Neural progenitor cell (in vitro differentiated cells): ENCODE measurements at regions not wholly inside any gene's neighbourhood (a gene's known extent, or its start where the extent isn't known, plus 50 kb on each side); places are given as distances from the start of the nearest gene placed in this dataset.
A peak's percentile ranks its signal among the peaks of the same experiment; 100 is the strongest.
"Not testable (repeated sequence)": the region's sequence is repeated elsewhere in the genome, so short reads cannot be mapped to it uniquely, and the experiment has no call there.

Experiments used
- DNase-seq: peaks from one replicate; pipeline ENCODE4 v3.0.0-alpha.2; 2016; ENCODE audit warnings: low spot score
- H2AFZ ChIP-seq: fragments of 200-600 bp; sonication (generic); replicated peaks from 2 replicates; pipeline ENCODE4 v1.6.1; 2016; ENCODE audit warnings: antibody characterized with exemption
- H3F3A ChIP-seq: fragments of 200-600 bp; sonication (generic); 2 replicates; pipeline ENCODE4 v1.6.1; 2016; ENCODE audit warnings: antibody characterized with exemption, low read depth
- H3K27ac ChIP-seq: fragments of 200-600 bp; sonication (generic); 2 replicates; pipeline ENCODE4 v1.5.1; 2016; ENCODE audit warnings: mild to moderate bottlenecking
- H3K27me3 ChIP-seq: fragments of 200-600 bp; sonication (generic); 2 replicates; pipeline ENCODE4 v1.6.1; 2016; ENCODE audit warnings: mild to moderate bottlenecking, moderate library complexity
- H3K36me3 ChIP-seq: fragments of 200-600 bp; sonication (generic); 2 replicates; pipeline ENCODE4 v1.5.1; 2016
- H3K4me1 ChIP-seq: fragments of 200-600 bp; sonication (generic); 2 replicates; pipeline ENCODE4 v1.6.1; 2016; ENCODE audit warnings: mixed run types
- H3K4me2 ChIP-seq: fragments of 200-600 bp; sonication (generic); 2 replicates; pipeline ENCODE4 v1.6.1; 2016
- H3K4me3 ChIP-seq: fragments of 200-600 bp; sonication (generic); 2 replicates; pipeline ENCODE4 v1.5.1; 2016
- H3K79me2 ChIP-seq: fragments of 200-600 bp; sonication (generic); 2 replicates; pipeline ENCODE4 v1.6.1; 2016; ENCODE audit warnings: low read depth
- H3K9ac ChIP-seq: fragments of 200-600 bp; sonication (generic); 2 replicates; pipeline ENCODE4 v1.6.1; 2016
- H3K9me3 ChIP-seq: fragments of 200-600 bp; sonication (generic); 2 replicates; pipeline ENCODE4 v1.5.1; 2016; ENCODE audit warnings: low read depth
- H4K20me1 ChIP-seq: fragments of 200-600 bp; sonication (generic); 2 replicates; pipeline ENCODE4 v1.6.1; 2016; ENCODE audit warnings: low read depth
- H3K27ac Mint-ChIP-seq: 3 replicates; pipeline ENCODE4 v1.8.0; 2021; ENCODE audit warnings: mixed read lengths
- H3K27me3 Mint-ChIP-seq: 2 replicates; pipeline ENCODE4 v1.8.0; 2022; ENCODE audit warnings: low read depth, mild to moderate bottlenecking, inconsistent platforms, moderate library complexity, mixed read lengths; ENCODE audit not compliant: insufficient read depth
- H3K36me3 Mint-ChIP-seq: 3 replicates; pipeline ENCODE4 v1.8.0; 2021; ENCODE audit warnings: mixed read lengths
- H3K4me1 Mint-ChIP-seq: 3 replicates; pipeline ENCODE4 v1.8.0; 2021; ENCODE audit warnings: mixed read lengths
- H3K4me3 Mint-ChIP-seq: 3 replicates; pipeline ENCODE4 v1.8.0; 2021; ENCODE audit warnings: mild to moderate bottlenecking, moderate library complexity, mixed read lengths
- H3K9me3 Mint-ChIP-seq: 3 replicates; pipeline ENCODE4 v1.8.0; 2020; ENCODE audit warnings: mixed read lengths
- EZH2 ChIP-seq: fragments of 200-600 bp; sonication (generic); IDR thresholded peaks from 2 replicates; pipeline ENCODE4 v1.6.1; 2017; ENCODE audit warnings: antibody characterized with exemption, mild to moderate bottlenecking, moderate library complexity
- EZH2phosphoT487 ChIP-seq: fragments of 200-600 bp; sonication (generic); IDR thresholded peaks from 2 replicates; pipeline ENCODE4 v1.6.1; 2017; ENCODE audit warnings: antibody characterized with exemption
- TF ChIP-seq, protein P1 (sequence below): fragments of 200-600 bp; sonication (generic); IDR thresholded peaks from 2 replicates; pipeline ENCODE4 v1.5.1; 2017; ENCODE audit warnings: antibody characterized with exemption, mild to moderate bottlenecking

DNA sequence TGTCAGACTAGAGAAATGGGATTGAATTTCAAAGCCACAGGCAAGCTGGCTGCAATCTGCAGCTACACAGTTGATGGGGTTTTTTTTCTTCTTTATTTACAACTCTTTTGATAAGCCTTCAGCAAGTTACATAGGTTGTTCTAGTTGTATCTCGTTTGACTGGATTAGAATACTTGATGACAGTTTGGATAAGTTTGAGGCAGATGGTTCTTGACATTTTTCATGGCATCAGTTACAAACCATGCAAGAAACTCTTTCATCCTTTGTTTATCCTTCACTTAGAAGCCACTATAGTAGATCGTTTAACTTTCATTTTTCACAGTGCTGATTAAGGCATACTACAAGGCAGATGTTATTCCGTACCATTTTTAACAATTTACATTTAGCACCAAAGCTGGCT, 238.9 kb downstream of the TOX3 start:
- no peaks in the 10 kb centered on the region for H3K9me3 Mint-ChIP-seq
- H3K36me3 ChIP-seq, result no peaks in the 10 kb centered on the region
- no peak for TF ChIP-seq EZH2
- TF ChIP-seq, protein P1, sequence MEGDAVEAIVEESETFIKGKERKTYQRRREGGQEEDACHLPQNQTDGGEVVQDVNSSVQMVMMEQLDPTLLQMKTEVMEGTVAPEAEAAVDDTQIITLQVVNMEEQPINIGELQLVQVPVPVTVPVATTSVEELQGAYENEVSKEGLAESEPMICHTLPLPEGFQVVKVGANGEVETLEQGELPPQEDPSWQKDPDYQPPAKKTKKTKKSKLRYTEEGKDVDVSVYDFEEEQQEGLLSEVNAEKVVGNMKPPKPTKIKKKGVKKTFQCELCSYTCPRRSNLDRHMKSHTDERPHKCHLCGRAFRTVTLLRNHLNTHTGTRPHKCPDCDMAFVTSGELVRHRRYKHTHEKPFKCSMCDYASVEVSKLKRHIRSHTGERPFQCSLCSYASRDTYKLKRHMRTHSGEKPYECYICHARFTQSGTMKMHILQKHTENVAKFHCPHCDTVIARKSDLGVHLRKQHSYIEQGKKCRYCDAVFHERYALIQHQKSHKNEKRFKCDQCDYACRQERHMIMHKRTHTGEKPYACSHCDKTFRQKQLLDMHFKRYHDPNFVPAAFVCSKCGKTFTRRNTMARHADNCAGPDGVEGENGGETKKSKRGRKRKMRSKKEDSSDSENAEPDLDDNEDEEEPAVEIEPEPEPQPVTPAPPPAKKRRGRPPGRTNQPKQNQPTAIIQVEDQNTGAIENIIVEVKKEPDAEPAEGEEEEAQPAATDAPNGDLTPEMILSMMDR, result no peak

DNA sequence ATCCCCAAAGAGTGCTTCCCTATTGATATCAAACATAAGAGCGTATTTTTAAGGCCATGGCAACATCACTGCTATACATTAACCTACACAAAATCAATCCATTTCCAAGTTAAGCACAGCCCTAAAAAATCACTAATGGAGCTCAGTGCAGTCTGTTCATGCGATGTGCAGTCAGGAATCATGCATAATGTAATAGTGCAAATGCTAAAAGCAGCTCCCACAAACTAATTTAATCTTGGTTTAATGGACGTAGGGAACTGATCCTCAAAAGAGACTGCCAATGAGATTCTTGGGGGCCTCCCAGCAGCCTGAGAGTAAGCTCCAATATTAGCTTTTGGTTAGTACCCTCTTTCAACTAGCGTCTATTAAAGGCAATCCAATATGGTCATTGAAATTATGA, 245.9 kb downstream of the TOX3 start:
- no peak overlapping the region for H3K4me2 ChIP-seq
- TF ChIP-seq, protein P1, result no peak
- TF ChIP-seq EZH2, result no peak
- no peak for TF ChIP-seq EZH2phosphoT487
- H3K9me3 ChIP-seq, result no peaks in the 10 kb centered on the region
- peak overlapping the region; percentile 37 for H2AFZ ChIP-seq
- no peaks in the 10 kb centered on the region for H3K79me2 ChIP-seq
- no peak for DNase-seq
- H3K4me3 Mint-ChIP-seq, result no peak overlapping the region
- H3K9ac ChIP-seq, result no peak overlapping the region
- no peak overlapping the region for H3K27ac Mint-ChIP-seq
- H3K9me3 Mint-ChIP-seq, result no peaks in the 10 kb centered on the region
- H3K27ac ChIP-seq, result no peak overlapping the region
- no peaks in the 10 kb centered on the region for H3K27me3 ChIP-seq
- no peaks in the 10 kb centered on the region for H3K36me3 Mint-ChIP-seq
- peaks cover 2% of the 10 kb centered on the region for H3K27me3 Mint-ChIP-seq
- no peaks in the 10 kb centered on the region for H3K4me1 ChIP-seq
- H4K20me1 ChIP-seq, result no peaks in the 10 kb centered on the region
- H3K36me3 ChIP-seq, result no peaks in the 10 kb centered on the region
- H3K4me1 Mint-ChIP-seq, result no peaks in the 10 kb centered on the region
- no peak overlapping the region for H3K4me3 ChIP-seq
- H3F3A ChIP-seq, result no peaks in the 10 kb centered on the region

More for the DNA sequence above, 238.9 kb downstream of the TOX3 start:
- no peaks in the 10 kb centered on the region for H4K20me1 ChIP-seq
- no peak overlapping the region for H3K9ac ChIP-seq
- H3K27ac ChIP-seq, result no peak overlapping the region
- no peak overlapping the region for H3K4me3 Mint-ChIP-seq
- H3K9me3 ChIP-seq, result no peaks in the 10 kb centered on the region
- no peak overlapping the region for H3K27ac Mint-ChIP-seq
- no peaks in the 10 kb centered on the region for H3K79me2 ChIP-seq
- H3K36me3 Mint-ChIP-seq, result no peaks in the 10 kb centered on the region
- peaks cover 3% of the 10 kb centered on the region for H3K27me3 Mint-ChIP-seq
- no peak overlapping the region for H3K4me3 ChIP-seq
- no peak overlapping the region for H2AFZ ChIP-seq
- no peak for DNase-seq
- peaks cover 25% of the 10 kb centered on the region for H3K4me1 Mint-ChIP-seq
- H3K4me2 ChIP-seq, result no peak overlapping the region
- peaks cover 25% of the 10 kb centered on the region for H3K4me1 ChIP-seq
- H3F3A ChIP-seq, result no peaks in the 10 kb centered on the region
- H3K27me3 ChIP-seq, result no peaks in the 10 kb centered on the region

DNA sequence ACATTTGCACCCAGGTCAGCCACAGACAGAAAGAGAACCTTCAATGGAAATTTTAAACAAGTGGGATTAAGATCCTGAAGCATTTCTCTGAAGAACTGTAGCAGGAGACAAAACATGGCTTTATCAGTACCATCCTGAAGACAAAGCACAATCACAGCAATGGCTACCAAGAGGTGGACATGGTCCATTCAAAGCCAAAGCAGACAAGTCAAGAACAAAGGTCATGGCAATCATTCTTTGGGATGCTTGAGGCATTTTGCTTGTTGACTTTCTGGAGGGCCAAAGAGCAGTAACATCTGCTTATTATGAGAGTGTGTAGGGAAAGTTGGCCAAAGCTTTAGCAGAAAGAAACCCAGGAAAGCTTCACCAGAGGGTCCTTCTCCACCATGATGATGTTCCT, 248.2 kb downstream of the TOX3 start:
- Mint-ChIP-seq H3K27ac (no peak overlapping the region), H3K4me1 (no peaks in the 10 kb centered on the region), H3K36me3 (no peaks in the 10 kb centered on the region), H3K9me3 (no peaks in the 10 kb centered on the region), H3K27me3 (peaks cover 2% of the 10 kb centered on the region), H3K4me3 (no peak overlapping the region)
- H3F3A ChIP-seq, result no peaks in the 10 kb centered on the region
- no peak for DNase-seq
- no peak overlapping the region for H3K9ac ChIP-seq
- H4K20me1 ChIP-seq, result no peaks in the 10 kb centered on the region
- no peak overlapping the region for H3K4me2 ChIP-seq
- no peaks in the 10 kb centered on the region for H3K4me1 ChIP-seq
- H3K27ac ChIP-seq, result no peak overlapping the region
- H3K36me3 ChIP-seq, result no peaks in the 10 kb centered on the region
- TF ChIP-seq EZH2phosphoT487 (no peak), EZH2 (no peak)
- TF ChIP-seq, protein P1, result no peak
- no peak overlapping the region for H3K4me3 ChIP-seq
- H3K9me3 ChIP-seq, result no peaks in the 10 kb centered on the region
- no peaks in the 10 kb centered on the region for H3K79me2 ChIP-seq
- no peaks in the 10 kb centered on the region for H3K27me3 ChIP-seq
- no peak overlapping the region for H2AFZ ChIP-seq

DNA sequence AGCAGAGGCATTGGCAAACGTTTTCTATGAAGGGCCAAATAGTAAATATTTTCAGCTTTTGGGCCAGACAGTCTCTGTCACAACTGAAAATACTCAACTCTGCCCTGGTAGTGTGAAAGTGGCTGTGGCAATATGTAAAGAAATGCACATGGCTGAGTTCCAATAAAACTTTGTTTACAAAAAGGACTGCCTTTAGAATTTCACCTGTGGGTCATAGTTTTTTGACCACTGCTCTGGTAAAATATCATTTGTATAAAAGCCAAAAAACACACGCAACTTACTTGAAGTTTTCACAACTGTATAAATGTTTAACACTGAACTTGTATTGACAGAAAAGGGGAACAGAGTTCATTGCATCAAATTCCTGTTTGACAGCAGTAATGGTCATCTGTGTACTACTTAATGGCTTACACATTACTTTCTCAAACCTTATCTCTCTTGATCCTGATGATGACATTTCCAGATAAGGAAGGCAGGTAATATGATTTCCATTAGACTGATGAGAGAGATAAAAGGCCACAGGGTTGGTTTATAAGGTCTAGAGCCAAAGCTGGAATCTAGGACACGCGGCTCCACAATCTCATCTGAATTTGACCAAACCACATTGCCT, 250.1 kb downstream of the TOX3 start:
- H3K9me3 ChIP-seq, H3K36me3 Mint-ChIP-seq, H3K4me1 ChIP-seq, H3K4me2 ChIP-seq, H3K36me3 ChIP-seq, H3K27ac ChIP-seq, H3K27me3 ChIP-seq, H3K9me3 Mint-ChIP-seq, H3K27ac Mint-ChIP-seq, H3K4me3 ChIP-seq, H4K20me1 ChIP-seq, H3K4me1 Mint-ChIP-seq, H3F3A ChIP-seq, H3K79me2 ChIP-seq, H3K4me3 Mint-ChIP-seq, H3K9ac ChIP-seq, H2AFZ ChIP-seq, DNase-seq, H3K27me3 Mint-ChIP-seq: not testable (repeated sequence)
